DND-41 (cell line): ENCODE measurements at regions not wholly inside any gene's neighbourhood (a gene's known extent, or its start where the extent isn't known, plus 50 kb on each side); places are given as distances from the start of the nearest gene placed in this dataset.

Experiments
- ATAC-seq: fragments of 200-7000 bp; cut with Tn5 transposase; 3 replicates; pipeline ENCODE4 v1.9.1; 2021; ENCODE audit warnings: low read depth; ENCODE audit not compliant: insufficient read depth
- DNase-seq: peaks from one replicate; pipeline ENCODE4 v3.0.0-alpha.2; 2020
- H2AFZ ChIP-seq: 2 replicates; pipeline ENCODE4 v1.6.0; 2012; ENCODE audit warnings: low read depth, low read length
- H3K27ac ChIP-seq: 2 replicates; pipeline ENCODE4 v1.5.1; 2012; ENCODE audit warnings: low read length, inconsistent platforms
- H3K27me3 ChIP-seq: fragments of 200-600 bp; sonication (generic); 2 replicates; pipeline ENCODE4 v1.6.0; 2012; ENCODE audit warnings: low read length, mild to moderate bottlenecking, inconsistent platforms; ENCODE audit not compliant: insufficient read depth, poor library complexity
- H3K36me3 ChIP-seq: 2 replicates; pipeline ENCODE4 v1.5.1; 2012; ENCODE audit warnings: low read length, inconsistent platforms; ENCODE audit not compliant: insufficient read depth
- H3K4me1 ChIP-seq: 2 replicates; pipeline ENCODE4 v1.5.1; 2012; ENCODE audit warnings: mild to moderate bottlenecking, low read length; ENCODE audit not compliant: insufficient read depth
- H3K4me2 ChIP-seq: 2 replicates; pipeline ENCODE4 v1.6.0; 2012; ENCODE audit warnings: mild to moderate bottlenecking, moderate library complexity, low read length, inconsistent platforms; ENCODE audit not compliant: insufficient read depth
- H3K4me3 ChIP-seq, 2 experiments: fragments of 200-600 bp in 1 of 2; shearing (Covaris generic) in 1 of 2; 2 replicates each; pipeline ENCODE4 v1.5.1; 2012 to 2016; ENCODE audit warnings: inconsistent platforms in 2 of 2, low read length in 2 of 2, mild to moderate bottlenecking in 2 of 2, low read depth in 1 of 2, moderate library complexity in 1 of 2
- H3K79me2 ChIP-seq: 2 replicates; pipeline ENCODE4 v1.6.0; 2012; ENCODE audit warnings: low read length, inconsistent platforms; ENCODE audit not compliant: insufficient read depth
- H3K9ac ChIP-seq: 2 replicates; pipeline ENCODE4 v1.6.0; 2012; ENCODE audit warnings: low read depth, mild to moderate bottlenecking, inconsistent platforms, low read length, moderate library complexity
- H3K9me3 ChIP-seq: 2 replicates; pipeline ENCODE4 v1.5.1; 2012; ENCODE audit warnings: low read length, moderate library complexity, mild to moderate bottlenecking, inconsistent platforms; ENCODE audit not compliant: insufficient read depth, severe bottlenecking
- H4K20me1 ChIP-seq: 2 replicates; pipeline ENCODE4 v1.6.0; 2012; ENCODE audit warnings: low read length; ENCODE audit not compliant: insufficient read depth
- CTCF ChIP-seq: IDR thresholded peaks from 2 replicates; pipeline ENCODE4 v1.5.1; 2012; ENCODE audit warnings: borderline replicate concordance, low read length, moderate library complexity, mild to moderate bottlenecking; ENCODE audit not compliant: poor library complexity, severe bottlenecking; ENCODE audit errors: extremely low read depth
- EZH2 ChIP-seq: IDR thresholded peaks from 3 replicates; pipeline ENCODE4 v1.6.1; 2012; ENCODE audit warnings: borderline replicate concordance, low read depth, mild to moderate bottlenecking, moderate library complexity, low read length, inconsistent platforms; ENCODE audit not compliant: severe bottlenecking

GRCh38 chr1:96036763-96037162, 684.8 kb upstream of the PTBP2 start:
- Histone ChIP-seq H3K27ac (no peak overlapping the region), H3K4me1 (no peaks in the 10 kb centered on the region), H3K4me3 (no peak overlapping the region), H2AFZ (no peak overlapping the region), H3K79me2 (no peaks in the 10 kb centered on the region), H3K27me3 (no peaks in the 10 kb centered on the region), H3K9me3 (no peaks in the 10 kb centered on the region), H4K20me1 (no peaks in the 10 kb centered on the region), H3K36me3 (no peaks in the 10 kb centered on the region), H3K9ac (no peak overlapping the region), H3K4me2 (no peak overlapping the region)
- ATAC-seq, result no peak
- TF ChIP-seq CTCF, result no peak
- TF ChIP-seq EZH2, result no peak
- no peak for DNase-seq

- no peak for ATAC-seq
Measured at GRCh38 chr1:96038636-96039035, 682.9 kb upstream of the PTBP2 start.

GRCh38 chr1:96039910-96040309, 681.7 kb upstream of the PTBP2 start:
- Histone ChIP-seq H3K36me3 (no peaks in the 10 kb centered on the region), H4K20me1 (no peaks in the 10 kb centered on the region), H3K4me1 (no peaks in the 10 kb centered on the region), H3K4me3 (no peak overlapping the region), H3K27ac (no peak overlapping the region), H2AFZ (no peak overlapping the region), H3K27me3 (no peaks in the 10 kb centered on the region), H3K9me3 (no peaks in the 10 kb centered on the region), H3K4me2 (no peak overlapping the region), H3K79me2 (no peaks in the 10 kb centered on the region), H3K9ac (no peak overlapping the region)
- TF ChIP-seq CTCF, result no peak
- TF ChIP-seq EZH2, result no peak
- ATAC-seq, result no peak
- no peak for DNase-seq

More at GRCh38 chr1:96038636-96039035, 682.9 kb upstream of the PTBP2 start:
- Histone ChIP-seq H3K4me2 (no peak overlapping the region), H3K9ac (no peak overlapping the region), H3K9me3 (no peaks in the 10 kb centered on the region), H3K79me2 (no peaks in the 10 kb centered on the region), H3K27me3 (no peaks in the 10 kb centered on the region), H3K4me1 (no peaks in the 10 kb centered on the region), H3K4me3 (no peak overlapping the region), H2AFZ (no peak overlapping the region), H3K27ac (no peak overlapping the region), H3K36me3 (no peaks in the 10 kb centered on the region), H4K20me1 (no peaks in the 10 kb centered on the region)
- TF ChIP-seq EZH2, result no peak
- TF ChIP-seq CTCF, result no peak
- DNase-seq, result no peak

GRCh38 chr1:96041470-96041869, 680.1 kb upstream of the PTBP2 start:
- no peaks in the 10 kb centered on the region for H3K4me1 ChIP-seq
- TF ChIP-seq EZH2 (no peak), CTCF (no peak)
- DNase-seq (no peak), ATAC-seq (no peak)
- no peaks in the 10 kb centered on the region for H3K79me2 ChIP-seq
- H3K27me3 ChIP-seq, result no peaks in the 10 kb centered on the region
- H3K9me3 ChIP-seq, result no peaks in the 10 kb centered on the region
- no peaks in the 10 kb centered on the region for H3K36me3 ChIP-seq
- H4K20me1 ChIP-seq, result no peaks in the 10 kb centered on the region
- no peak overlapping the region for H3K4me3 ChIP-seq
- no peak overlapping the region for H2AFZ ChIP-seq
- H3K4me2 ChIP-seq, result no peak overlapping the region
- H3K9ac ChIP-seq, result no peak overlapping the region
- H3K27ac ChIP-seq, result no peak overlapping the region
